Lung (tissue), 11 donors: ENCODE measurements at regions not wholly inside any gene's neighbourhood (a gene's known extent, or its start where the extent isn't known, plus 50 kb on each side); places are given as distances from the start of the nearest gene placed in this dataset.
"Not testable (repeated sequence)": the region's sequence is repeated elsewhere in the genome, so short reads cannot be mapped to it uniquely, and the experiment has no call there.

Source experiments
- ATAC-seq: fragments of 200-7000 bp; cut with Tn5 transposase; one replicate; pipeline ENCODE4 v1.9.1; 2020; ENCODE audit warnings: moderate number of reproducible peaks; ENCODE audit not compliant: insufficient read depth, low FRiP score
- DNase-seq, 3 donors: peaks; one replicate each; pipeline ENCODE4 v3.0.0-alpha.2; 2013 to 2017
- H3K27ac ChIP-seq, 2 donors: one replicate each; pipeline ENCODE4 v1.5.1; 2013; ENCODE audit warnings: mild to moderate bottlenecking in 2 of 2, moderate library complexity in 2 of 2, control low read depth in 1 of 2, inconsistent platforms in 1 of 2, low read depth in 1 of 2, low read length in 1 of 2
- H3K27me3 ChIP-seq, 3 donors: one replicate each; pipeline ENCODE4 v1.5.1; 2013; ENCODE audit warnings: low read length in 2 of 3; ENCODE audit not compliant: control insufficient read depth in 3 of 3, insufficient read depth in 3 of 3
- H3K36me3 ChIP-seq, 4 donors: one replicate each; pipeline ENCODE4 v1.5.1; 2013; ENCODE audit warnings: low read length in 4 of 4, mild to moderate bottlenecking in 1 of 4, moderate library complexity in 1 of 4; ENCODE audit not compliant: control insufficient read depth in 4 of 4, insufficient read depth in 4 of 4
- H3K4me1 ChIP-seq, 5 donors: one replicate each; pipeline ENCODE4 v1.5.1; 2013; ENCODE audit warnings: low read length in 5 of 5, mild to moderate bottlenecking in 2 of 5, moderate library complexity in 1 of 5; ENCODE audit not compliant: control insufficient read depth in 5 of 5, insufficient read depth in 5 of 5
- H3K4me3 ChIP-seq: one replicate; pipeline ENCODE4 v1.5.1; 2013; ENCODE audit warnings: mild to moderate bottlenecking, control low read depth, moderate library complexity
- H3K9ac ChIP-seq, 2 donors: one replicate each; pipeline ENCODE4 v1.5.1; 2013; ENCODE audit warnings: low read length in 2 of 2, control low read depth in 1 of 2; ENCODE audit not compliant: insufficient read depth in 1 of 2
- H3K9me3 ChIP-seq, 4 donors: one replicate each; pipeline ENCODE4 v1.5.1; 2013; ENCODE audit warnings: low read length in 3 of 4, mild to moderate bottlenecking in 1 of 4, moderate library complexity in 1 of 4; ENCODE audit not compliant: control insufficient read depth in 4 of 4, insufficient read depth in 3 of 4
- WGBS, 2 donors: extraction: QIAGEN DNeasy Blood & Tissue Kit; methylation state at CpG; one replicate each; pipeline ENCODE4 v1.1.7; 2013; 5-methylcytosine and 5-hydroxymethylcytosine counted together
- TF ChIP-seq, protein P1 (sequence below): IDR thresholded peaks from 2 replicates; pipeline ENCODE4 v1.5.1; 2012; ENCODE audit warnings: mild to moderate bottlenecking; ENCODE audit errors: control extremely low read depth, extremely low read depth
- donor health status: control.
- donor health status: control.
- donor health status: Bipolar disorder and iron deficiency.
- donor health status: healthy.
- donor health status: DM: yes; HTN: yes; CAD: no.

DNA sequence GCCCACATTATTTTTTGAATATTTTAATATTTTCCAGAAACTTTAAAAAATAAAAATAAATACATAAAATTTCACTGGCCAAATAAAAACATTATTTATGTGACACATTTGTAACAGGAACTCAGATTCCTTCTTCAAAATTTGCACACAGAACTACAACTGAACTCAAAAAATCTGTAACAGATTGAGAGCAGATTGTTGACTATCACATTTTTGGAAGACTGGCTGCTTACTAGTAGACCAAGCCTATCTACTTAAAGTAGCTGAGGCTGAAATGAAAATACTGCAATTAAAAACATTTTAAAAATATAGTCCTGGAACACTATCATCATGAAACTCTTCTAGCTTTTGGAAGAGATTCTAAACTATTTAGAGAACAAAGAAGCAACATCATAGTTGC lies 203.9 kb downstream of the SH3BGRL start:
- H3K9ac ChIP-seq, result no peak overlapping the region
- H3K27ac ChIP-seq, result no peak overlapping the region
- no peaks in the 10 kb centered on the region for H3K36me3 ChIP-seq
- no peaks in the 10 kb centered on the region for H3K4me1 ChIP-seq
- H3K9me3 ChIP-seq, result no peaks in the 10 kb centered on the region
- H3K27me3 ChIP-seq, result no peaks in the 10 kb centered on the region
- ATAC-seq (no peak), DNase-seq (peak in 1 of 3 donors; percentile 11)
- no peak overlapping the region for H3K4me3 ChIP-seq
- TF ChIP-seq, protein P1, sequence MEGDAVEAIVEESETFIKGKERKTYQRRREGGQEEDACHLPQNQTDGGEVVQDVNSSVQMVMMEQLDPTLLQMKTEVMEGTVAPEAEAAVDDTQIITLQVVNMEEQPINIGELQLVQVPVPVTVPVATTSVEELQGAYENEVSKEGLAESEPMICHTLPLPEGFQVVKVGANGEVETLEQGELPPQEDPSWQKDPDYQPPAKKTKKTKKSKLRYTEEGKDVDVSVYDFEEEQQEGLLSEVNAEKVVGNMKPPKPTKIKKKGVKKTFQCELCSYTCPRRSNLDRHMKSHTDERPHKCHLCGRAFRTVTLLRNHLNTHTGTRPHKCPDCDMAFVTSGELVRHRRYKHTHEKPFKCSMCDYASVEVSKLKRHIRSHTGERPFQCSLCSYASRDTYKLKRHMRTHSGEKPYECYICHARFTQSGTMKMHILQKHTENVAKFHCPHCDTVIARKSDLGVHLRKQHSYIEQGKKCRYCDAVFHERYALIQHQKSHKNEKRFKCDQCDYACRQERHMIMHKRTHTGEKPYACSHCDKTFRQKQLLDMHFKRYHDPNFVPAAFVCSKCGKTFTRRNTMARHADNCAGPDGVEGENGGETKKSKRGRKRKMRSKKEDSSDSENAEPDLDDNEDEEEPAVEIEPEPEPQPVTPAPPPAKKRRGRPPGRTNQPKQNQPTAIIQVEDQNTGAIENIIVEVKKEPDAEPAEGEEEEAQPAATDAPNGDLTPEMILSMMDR, result no peak

DNA sequence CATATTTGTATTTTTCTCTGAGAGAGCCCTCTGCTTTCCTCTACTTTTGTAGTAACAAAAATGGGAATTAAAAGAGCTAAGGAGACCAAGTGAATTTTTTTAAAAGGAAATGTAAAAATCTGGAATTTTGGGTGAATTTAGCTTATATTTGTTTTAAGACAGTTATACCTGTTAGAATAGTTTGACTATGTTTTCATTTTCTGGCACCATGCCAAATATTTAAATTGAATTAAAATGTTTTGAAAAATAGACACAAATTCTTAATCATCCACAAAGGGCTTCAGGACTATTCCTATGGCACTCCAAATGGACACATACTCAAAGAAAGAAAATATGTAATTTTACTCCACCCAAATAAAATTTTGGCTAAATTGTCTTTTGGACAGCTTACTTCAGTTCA lies 209.6 kb downstream of the SH3BGRL start:
- H3K27ac ChIP-seq, result no peak overlapping the region
- H3K4me3 ChIP-seq, result no peak overlapping the region
- no peaks in the 10 kb centered on the region for H3K9me3 ChIP-seq
- peaks cover 0 to 2% (median 0%) of the 10 kb centered on the region in 3 donors for H3K27me3 ChIP-seq
- TF ChIP-seq, protein P1, result no peak
- H3K9ac ChIP-seq, result no peak overlapping the region
- no peaks in the 10 kb centered on the region for H3K36me3 ChIP-seq
- DNase-seq (no peak), ATAC-seq (no peak)
- no peaks in the 10 kb centered on the region for H3K4me1 ChIP-seq

DNA sequence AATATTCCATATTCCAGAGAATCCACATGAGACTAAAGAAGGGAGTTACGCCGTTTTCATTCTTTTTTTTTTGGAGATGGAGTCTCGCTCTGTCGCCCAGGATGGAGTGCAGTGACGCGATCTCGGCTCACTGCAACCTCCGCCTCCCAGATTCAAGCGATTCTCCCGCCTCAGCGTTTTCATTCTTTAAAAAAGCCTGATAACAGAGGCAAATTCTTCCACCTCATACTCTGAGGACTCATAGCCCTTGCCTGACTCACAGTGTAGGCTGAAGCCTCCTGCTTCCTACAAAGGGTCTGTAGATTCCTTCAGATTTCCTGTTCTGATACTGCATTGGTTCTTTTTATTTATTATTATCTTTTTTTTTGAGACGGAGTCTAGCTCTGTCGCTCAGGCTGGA lies 210.5 kb downstream of the SH3BGRL start:
- no peak overlapping the region for H3K4me3 ChIP-seq
- TF ChIP-seq, protein P1, result no peak
- H3K9me3 ChIP-seq, result no peaks in the 10 kb centered on the region
- no peaks in the 10 kb centered on the region for H3K4me1 ChIP-seq
- no peak overlapping the region for H3K27ac ChIP-seq
- no peak overlapping the region for H3K9ac ChIP-seq
- DNase-seq (no peak), ATAC-seq (no peak)
- H3K27me3 ChIP-seq, result peaks cover 0 to 2% (median 0%) of the 10 kb centered on the region in 3 donors
- 82 to 96% methylated on average over 13 of the region's 13 CpGs for WGBS, 2 donors
- no peaks in the 10 kb centered on the region for H3K36me3 ChIP-seq

DNA sequence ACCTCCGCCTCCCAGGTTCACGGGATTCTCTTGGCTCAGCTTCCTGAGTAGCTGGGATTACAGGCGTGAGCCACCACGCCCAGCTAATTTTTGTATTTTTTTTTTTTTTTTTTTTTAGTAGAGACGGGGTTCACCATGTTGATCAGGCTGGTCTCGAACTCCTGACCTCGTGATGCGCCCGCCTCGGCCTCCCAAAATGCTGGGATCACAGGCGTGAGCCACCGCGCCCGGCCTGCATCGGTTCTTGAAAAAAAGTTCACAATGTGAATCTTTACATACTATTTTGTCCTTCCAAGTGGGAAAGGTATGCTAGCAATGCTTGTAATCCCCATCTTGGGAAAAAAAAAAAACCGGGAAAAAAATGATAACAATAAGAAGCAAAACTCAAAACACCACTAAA lies 211.0 kb downstream of the SH3BGRL start:
- not testable (repeated sequence) for H3K27ac ChIP-seq, H3K9ac ChIP-seq, H3K36me3 ChIP-seq, DNase-seq, H3K9me3 ChIP-seq, H3K4me3 ChIP-seq, ATAC-seq, H3K4me1 ChIP-seq, H3K27me3 ChIP-seq
- WGBS, 2 donors, result 77 to 96% methylated on average over 13 to 16 of the region's 16 CpGs
